NCI-H128 (cell line): ENCODE measurements at regions not wholly inside any gene's neighbourhood (a gene's known extent, or its start where the extent isn't known, plus 50 kb on each side); places are given as distances from the start of the nearest gene placed in this dataset.
"Not testable (repeated sequence)": the region's sequence is repeated elsewhere in the genome, so short reads cannot be mapped to it uniquely, and the experiment has no call there.

Experiments used
- DNase-seq: peaks from one replicate; lab custom pipeline; 2025; ENCODE audit not compliant: unreplicated experiment; lab: John Stamatoyannopoulos, UW

GRCh38 chr5:3090305-3090704 lies 338.8 kb upstream of the IRX2 start:
- DNase-seq, result not testable (repeated sequence)

- no peak for DNase-seq
These were observed 328.9 kb upstream of the IRX2 start for GRCh38 chr5:3080366-3080765.

GRCh38 chr5:3077684-3078083 lies 326.2 kb upstream of the IRX2 start:
- no peak for DNase-seq

GRCh38 chr5:3075309-3075708 lies 323.8 kb upstream of the IRX2 start:
- no peak for DNase-seq

GRCh38 chr5:3068401-3068800 lies 316.9 kb upstream of the IRX2 start:
- DNase-seq, result no peak

- DNase-seq, result no peak
These were observed 308.8 kb upstream of the IRX2 start for GRCh38 chr5:3060283-3060682.

GRCh38 chr5:3059488-3059887 lies 308.0 kb upstream of the IRX2 start:
- DNase-seq, result no peak

- DNase-seq, result no peak
These were observed 307.5 kb upstream of the IRX2 start for GRCh38 chr5:3058942-3059341.

- DNase-seq, result no peak
These were observed 305.4 kb upstream of the IRX2 start for GRCh38 chr5:3056866-3057265.

GRCh38 chr5:3051400-3051799 lies 299.9 kb upstream of the IRX2 start:
- no peak for DNase-seq

GRCh38 chr5:3050863-3051262 lies 299.4 kb upstream of the IRX2 start:
- no peak for DNase-seq

GRCh38 chr5:3049261-3049660 lies 297.8 kb upstream of the IRX2 start:
- no peak for DNase-seq

- no peak for DNase-seq
These were observed 295.8 kb upstream of the IRX2 start for GRCh38 chr5:3047212-3047774.

- no peak for DNase-seq
These were observed 292.1 kb upstream of the IRX2 start for GRCh38 chr5:3043600-3043999.

- no peak for DNase-seq
These were observed 289.5 kb upstream of the IRX2 start for GRCh38 chr5:3041001-3041400.

GRCh38 chr5:3036041-3036788 lies 284.7 kb upstream of the IRX2 start:
- DNase-seq, result no peak

- no peak for DNase-seq
These were observed 284.0 kb upstream of the IRX2 start for GRCh38 chr5:3035452-3035851.

- DNase-seq, result no peak
These were observed 283.4 kb upstream of the IRX2 start for GRCh38 chr5:3034881-3035280.

- DNase-seq, result no peak
These were observed 283.0 kb upstream of the IRX2 start for GRCh38 chr5:3034449-3034848.

- peak; percentile 13 for DNase-seq
These were observed 281.7 kb upstream of the IRX2 start for GRCh38 chr5:3033033-3033755.

GRCh38 chr5:3032513-3032912 lies 281.0 kb upstream of the IRX2 start:
- no peak for DNase-seq

- DNase-seq, result no peak
These were observed 280.4 kb upstream of the IRX2 start for GRCh38 chr5:3031733-3032378.
